ENCODE measurements at regions not wholly inside any gene's neighbourhood (a gene's known extent, or its start where the extent isn't known, plus 50 kb on each side); places are given as distances from the start of the nearest gene placed in this dataset.
"Not testable (repeated sequence)": the region's sequence is repeated elsewhere in the genome, so short reads cannot be mapped to it uniquely, and the experiment has no call there.

- DNase-seq = no peak
Measured at GRCh38 chr6:100096936-100097335, 102.9 kb upstream of the MCHR2 start.

- DNase-seq = no peak
Measured at GRCh38 chr6:100096341-100096740, 102.3 kb upstream of the MCHR2 start.

- DNase-seq = no peak
Measured at GRCh38 chr6:100093405-100093804, 99.4 kb upstream of the MCHR2 start.

GRCh38 chr6:100088009-100088408, 94.0 kb upstream of the MCHR2 start:
- no peak for DNase-seq

GRCh38 chr6:100084991-100085364, 91.0 kb upstream of the MCHR2 start:
- no peak for DNase-seq

- no peak for DNase-seq
Measured at GRCh38 chr6:100084316-100084990, 90.4 kb upstream of the MCHR2 start.

GRCh38 chr6:100078509-100078908, 84.5 kb upstream of the MCHR2 start:
- DNase-seq = peak; percentile 12

- DNase-seq = no peak
Measured at GRCh38 chr6:100065348-100065747, 71.3 kb upstream of the MCHR2 start.

GRCh38 chr6:100062621-100063020, 68.6 kb upstream of the MCHR2 start:
- DNase-seq = no peak

- no peak for DNase-seq
Measured at GRCh38 chr6:100057941-100058340, 63.9 kb upstream of the MCHR2 start.

GRCh38 chr6:100050550-100050949, 56.5 kb upstream of the MCHR2 start:
- no peak for DNase-seq

- not testable (repeated sequence) for DNase-seq
Measured at GRCh38 chr6:100043961-100044360, 49.9 kb upstream of the MCHR2 start.

Measured in left kidney (tissue), 1 donor.